ENCODE measurements at regions not wholly inside any gene's neighbourhood (a gene's known extent, or its start where the extent isn't known, plus 50 kb on each side); places are given as distances from the start of the nearest gene placed in this dataset.
"Not testable (repeated sequence)": the region's sequence is repeated elsewhere in the genome, so short reads cannot be mapped to it uniquely, and the experiment has no call there.

GRCh38 chr9:41754403-41754802 is 374.8 kb downstream of the CNTNAP3B start:
- not testable (repeated sequence) for DNase-seq

- DNase-seq, result not testable (repeated sequence)
Measured at GRCh38 chr9:41741897-41742296, 387.3 kb downstream of the CNTNAP3B start.

- not testable (repeated sequence) for DNase-seq
Measured at GRCh38 chr9:41741173-41741572, 388.1 kb downstream of the CNTNAP3B start.

- not testable (repeated sequence) for DNase-seq
Measured at GRCh38 chr9:41738681-41739080, 390.5 kb downstream of the CNTNAP3B start.

- DNase-seq, result not testable (repeated sequence)
Measured at GRCh38 chr9:41699190-41699589, 430.0 kb downstream of the CNTNAP3B start.

GRCh38 chr9:41697080-41697479 is 432.1 kb downstream of the CNTNAP3B start:
- DNase-seq, result not testable (repeated sequence)

- not testable (repeated sequence) for DNase-seq
Measured at GRCh38 chr9:41679312-41679711, 449.9 kb downstream of the CNTNAP3B start.

- DNase-seq, result not testable (repeated sequence)
Measured at GRCh38 chr9:41663497-41664036, 465.7 kb downstream of the CNTNAP3B start.

GRCh38 chr9:41658706-41659105 is 469.6 kb upstream of the ZNG1F start:
- DNase-seq, result not testable (repeated sequence)

GRCh38 chr9:41658116-41658515 is 469.0 kb upstream of the ZNG1F start:
- DNase-seq, result not testable (repeated sequence)

GRCh38 chr9:41657141-41657540 is 468.0 kb upstream of the ZNG1F start:
- DNase-seq, result not testable (repeated sequence)

- not testable (repeated sequence) for DNase-seq
Measured at GRCh38 chr9:41655071-41655554, 466.0 kb upstream of the ZNG1F start.

GRCh38 chr9:41654349-41654748 is 465.2 kb upstream of the ZNG1F start:
- not testable (repeated sequence) for DNase-seq

GRCh38 chr9:41653560-41654340 is 464.6 kb upstream of the ZNG1F start:
- not testable (repeated sequence) for DNase-seq

GRCh38 chr9:41652800-41653199 is 463.7 kb upstream of the ZNG1F start:
- not testable (repeated sequence) for DNase-seq

- not testable (repeated sequence) for DNase-seq
Measured at GRCh38 chr9:41652100-41652713, 463.1 kb upstream of the ZNG1F start.

- DNase-seq, result not testable (repeated sequence)
Measured at GRCh38 chr9:41650086-41650485, 461.0 kb upstream of the ZNG1F start.

- DNase-seq, result not testable (repeated sequence)
Measured at GRCh38 chr9:41648564-41648963, 459.4 kb upstream of the ZNG1F start.

GRCh38 chr9:41646246-41646645 is 457.1 kb upstream of the ZNG1F start:
- DNase-seq, result not testable (repeated sequence)

- peak; percentile 68 for DNase-seq
Measured at GRCh38 chr9:41643571-41644279, 454.6 kb upstream of the ZNG1F start.

- DNase-seq, result not testable (repeated sequence)
Measured at GRCh38 chr9:41633726-41634125, 444.6 kb upstream of the ZNG1F start.

- not testable (repeated sequence) for DNase-seq
Measured at GRCh38 chr9:41623666-41624065, 434.5 kb upstream of the ZNG1F start.

- not testable (repeated sequence) for DNase-seq
Measured at GRCh38 chr9:41619254-41619653, 430.1 kb upstream of the ZNG1F start.
